B cell (primary cell): ENCODE measurements at regions not wholly inside any gene's neighbourhood (a gene's known extent, or its start where the extent isn't known, plus 50 kb on each side); places are given as distances from the start of the nearest gene placed in this dataset.

Experiments used
- ATAC-seq: fragments of 200-7000 bp; cut with Tn5 transposase; one replicate; pipeline ENCODE4 v1.10.0; 2021; ENCODE audit warnings: low read depth, mild to moderate bottlenecking, moderate number of reproducible peaks, moderate library complexity
- CTCF ChIA-PET: fragments of 350-600 bp; sonication (Branson Sonifier 250); formaldehyde crosslinking; loops from one replicate; lab custom pipeline; 2021; ENCODE audit warnings: antibody characterized with exemption, inconsistent platforms; lab: Charles Lee
- POLR2A ChIA-PET: fragments of 350-600 bp; sonication (Branson Sonifier 250); formaldehyde crosslinking; loops from one replicate; lab custom pipeline; 2021; ENCODE audit warnings: antibody characterized with exemption; lab: Charles Lee
- DNase-seq: peaks from one replicate; pipeline ENCODE4 v3.0.0; 2013
- H2AFZ ChIP-seq: 2 replicates; pipeline ENCODE4 v1.6.1; 2012; ENCODE audit warnings: mild to moderate bottlenecking, low read depth, low read length; ENCODE audit not compliant: insufficient read depth, poor library complexity, severe bottlenecking
- H3K27ac ChIP-seq, 2 donors: 1 replicate in 1 of 2; 2 replicates in 1 of 2; pipeline ENCODE4 v1.5.1; 2012 to 2013; ENCODE audit warnings: low read length in 2 of 2, mild to moderate bottlenecking in 2 of 2, moderate library complexity in 1 of 2
- H3K27me3 ChIP-seq, 4 experiments: fragments of 200-600 bp in 1 of 4; sonication (generic) in 1 of 4; replicated peaks in 1 of 4; 1 replicate in 2 of 4; 2 replicates in 2 of 4; pipeline versions ENCODE4 v1.6.1 to v1.7.0; 2013 to 2016; ENCODE audit warnings: low read length in 3 of 4, mild to moderate bottlenecking in 2 of 4, mixed read lengths in 1 of 4, moderate library complexity in 1 of 4; ENCODE audit not compliant: insufficient read depth in 4 of 4, control insufficient read depth in 3 of 4; ENCODE audit errors: control extremely low read depth in 1 of 4
- H3K36me3 ChIP-seq, 2 experiments: replicated peaks in 1 of 2; 1 replicate in 1 of 2; 2 replicates in 1 of 2; pipeline versions ENCODE4 v1.6.1 to v1.7.1; 2013; ENCODE audit warnings: low read length in 1 of 2; ENCODE audit not compliant: insufficient read depth in 2 of 2, control insufficient read depth in 1 of 2; ENCODE audit errors: control extremely low read depth in 1 of 2, extremely low read depth in 1 of 2
- H3K4me1 ChIP-seq, 2 donors: fragments of 200-600 bp in 1 of 2; sonication (generic) in 1 of 2; 1 replicate in 1 of 2; 2 replicates in 1 of 2; pipeline versions ENCODE4 v1.5.1 to v1.6.1; 2013 to 2017; ENCODE audit warnings: low read length in 2 of 2; ENCODE audit not compliant: control insufficient read depth in 2 of 2, insufficient read depth in 2 of 2
- H3K4me2 ChIP-seq: replicated peaks from 2 replicates; pipeline ENCODE3; 2012; ENCODE audit warnings: mild to moderate bottlenecking, low read depth, low read length; ENCODE audit not compliant: poor library complexity, severe bottlenecking
- H3K4me3 ChIP-seq, 5 experiments: fragments of 200-600 bp in 1 of 5; sonication (generic) in 1 of 5; 1 replicate in 3 of 5; 2 replicates in 2 of 5; pipeline versions ENCODE4 v1.5.1 to v1.7.0; 2011 to 2016; ENCODE audit warnings: low read length in 4 of 5, mild to moderate bottlenecking in 4 of 5, low read depth in 2 of 5, control low read depth in 1 of 5, moderate library complexity in 1 of 5; ENCODE audit not compliant: insufficient read depth in 1 of 5; ENCODE audit errors: control extremely low read depth in 1 of 5, extremely low read depth in 1 of 5
- H3K79me2 ChIP-seq: fragments of 200-600 bp; sonication (generic); one replicate; pipeline ENCODE4 v1.6.0; 2016; ENCODE audit warnings: low read length; ENCODE audit not compliant: control insufficient read depth, insufficient read depth
- H3K9ac ChIP-seq: fragments of 200-600 bp; sonication (generic); 2 replicates; pipeline ENCODE4 v1.6.1; 2017; ENCODE audit warnings: mild to moderate bottlenecking, low read length, moderate library complexity
- H3K9me3 ChIP-seq, 3 donors: one replicate each; pipeline versions ENCODE4 v1.6.1 to v1.7.1; 2013; ENCODE audit warnings: low read length in 2 of 3; ENCODE audit not compliant: control insufficient read depth in 2 of 3, insufficient read depth in 1 of 3; ENCODE audit errors: control extremely low read depth in 1 of 3
- H4K20me1 ChIP-seq: 2 replicates; pipeline ENCODE4 v1.6.0; 2012; ENCODE audit warnings: mild to moderate bottlenecking, low read length; ENCODE audit not compliant: insufficient read depth, control insufficient read depth, poor library complexity, severe bottlenecking
- H3K27ac Mint-ChIP-seq: one replicate; pipeline ENCODE4 v1.8.0; 2021; ENCODE audit warnings: mixed read lengths
- H3K27me3 Mint-ChIP-seq: one replicate; pipeline ENCODE4 v1.8.0; 2021; ENCODE audit warnings: mixed read lengths
- H3K4me1 Mint-ChIP-seq: one replicate; pipeline ENCODE4 v1.8.0; 2021; ENCODE audit warnings: mixed read lengths
- H3K4me3 Mint-ChIP-seq: one replicate; pipeline ENCODE4 v1.8.0; 2021; ENCODE audit warnings: mixed read lengths
- H3K9me3 Mint-ChIP-seq: one replicate; pipeline ENCODE4 v1.8.0; 2022; ENCODE audit warnings: mixed read lengths; ENCODE audit not compliant: insufficient read depth
- EZH2 ChIP-seq: IDR thresholded peaks from 2 replicates; pipeline ENCODE4 v1.6.1; 2012; ENCODE audit warnings: borderline replicate concordance, low read depth, mild to moderate bottlenecking, moderate library complexity, low read length; ENCODE audit not compliant: insufficient read depth, poor library complexity, severe bottlenecking
- WGBS: methylation state at CpG from one replicate; pipeline ENCODE4 v1.1.5; 2013; ENCODE audit warnings: missing lambda C conversion rate; ENCODE audit not compliant: insufficient coverage; 5-methylcytosine and 5-hydroxymethylcytosine counted together
- intact Hi-C: fragments of 100-400 bp; cut with micrococcal nuclease; formaldehyde crosslinking; loops from one replicate; pipeline ENCODE4 v1.10.0; 2022
- TF ChIP-seq, protein P1 (sequence below): fragments of 200-600 bp; IDR thresholded peaks from one replicate; pipeline ENCODE4 v1.8.0; 2022; ENCODE audit warnings: antibody characterized with exemption, mild to moderate bottlenecking

DNA sequence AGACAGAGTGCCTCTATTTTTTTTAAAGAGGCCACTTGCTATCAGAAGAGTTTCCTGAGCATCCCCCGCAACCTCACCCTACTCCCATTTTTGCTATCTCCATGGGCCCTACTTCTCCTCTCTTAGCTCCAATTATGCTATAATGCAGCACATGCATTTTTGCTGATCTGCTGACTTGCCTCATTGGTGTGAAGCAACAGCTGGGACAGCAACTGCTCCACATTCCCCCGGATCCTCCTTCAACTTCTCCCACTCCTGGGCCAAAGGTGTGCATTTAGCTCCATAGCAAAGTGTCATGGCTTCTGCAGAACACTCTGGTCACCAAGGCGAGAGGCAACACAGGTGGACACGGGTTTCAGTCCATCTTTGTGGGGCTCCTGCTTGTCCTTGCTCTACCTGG lies 56.7 kb upstream of the USP29 start:
- Histone ChIP-seq H3K9ac (no peak overlapping the region), H3K4me3 (no peak overlapping the region), H2AFZ (no peak overlapping the region), H3K4me2 (no peak overlapping the region), H3K27ac (no peak overlapping the region), H3K27me3 (peaks cover 0 to 3% (median 0%) of the 10 kb centered on the region in 4 experiments), H3K4me1 (no peaks in the 10 kb centered on the region), H3K79me2 (no peaks in the 10 kb centered on the region), H4K20me1 (no peaks in the 10 kb centered on the region), H3K36me3 (no peaks in the 10 kb centered on the region), H3K9me3 (peaks cover 0 to 41% (median 0%) of the 10 kb centered on the region in 3 donors)
- no peaks in the 10 kb centered on the region for H3K4me1 Mint-ChIP-seq
- intact Hi-C loops = no loop called here
- H3K27ac Mint-ChIP-seq = no peak overlapping the region
- H3K9me3 Mint-ChIP-seq = peaks cover 12% of the 10 kb centered on the region
- ChIA-PET CTCF (no interaction called here), POLR2A (no interaction called here)
- DNase-seq (no peak), ATAC-seq (no peak)
- 80% methylated on average over 4 of the region's 4 CpGs for WGBS
- no peak for TF ChIP-seq EZH2
- TF ChIP-seq, protein P1, sequence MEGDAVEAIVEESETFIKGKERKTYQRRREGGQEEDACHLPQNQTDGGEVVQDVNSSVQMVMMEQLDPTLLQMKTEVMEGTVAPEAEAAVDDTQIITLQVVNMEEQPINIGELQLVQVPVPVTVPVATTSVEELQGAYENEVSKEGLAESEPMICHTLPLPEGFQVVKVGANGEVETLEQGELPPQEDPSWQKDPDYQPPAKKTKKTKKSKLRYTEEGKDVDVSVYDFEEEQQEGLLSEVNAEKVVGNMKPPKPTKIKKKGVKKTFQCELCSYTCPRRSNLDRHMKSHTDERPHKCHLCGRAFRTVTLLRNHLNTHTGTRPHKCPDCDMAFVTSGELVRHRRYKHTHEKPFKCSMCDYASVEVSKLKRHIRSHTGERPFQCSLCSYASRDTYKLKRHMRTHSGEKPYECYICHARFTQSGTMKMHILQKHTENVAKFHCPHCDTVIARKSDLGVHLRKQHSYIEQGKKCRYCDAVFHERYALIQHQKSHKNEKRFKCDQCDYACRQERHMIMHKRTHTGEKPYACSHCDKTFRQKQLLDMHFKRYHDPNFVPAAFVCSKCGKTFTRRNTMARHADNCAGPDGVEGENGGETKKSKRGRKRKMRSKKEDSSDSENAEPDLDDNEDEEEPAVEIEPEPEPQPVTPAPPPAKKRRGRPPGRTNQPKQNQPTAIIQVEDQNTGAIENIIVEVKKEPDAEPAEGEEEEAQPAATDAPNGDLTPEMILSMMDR = no peak
- H3K27me3 Mint-ChIP-seq = no peaks in the 10 kb centered on the region
- no peak overlapping the region for H3K4me3 Mint-ChIP-seq

DNA sequence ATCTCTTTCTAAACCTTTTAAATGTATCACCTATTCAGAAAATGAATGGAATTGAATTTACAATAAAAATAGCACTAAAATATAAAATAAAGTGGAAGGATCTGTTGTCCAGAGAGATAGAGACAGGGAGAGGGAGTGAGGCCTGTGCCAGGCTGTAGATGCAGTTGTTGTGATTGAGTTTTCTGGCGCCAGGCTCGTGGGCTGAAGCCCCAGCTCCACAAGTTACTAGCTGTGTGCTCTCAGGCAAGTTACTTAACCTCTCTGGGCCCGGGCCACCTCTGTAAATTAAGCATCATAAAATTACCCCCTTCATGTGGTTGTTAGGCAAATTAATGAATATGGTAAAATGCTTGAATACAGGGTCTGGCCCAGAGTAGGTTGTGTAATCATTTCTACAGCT lies 52.3 kb upstream of the USP29 start:
- Histone ChIP-seq H2AFZ (no peak overlapping the region), H3K27me3 (no peaks in the 10 kb centered on the region), H3K9ac (no peak overlapping the region), H3K4me1 (no peaks in the 10 kb centered on the region), H3K36me3 (no peaks in the 10 kb centered on the region), H4K20me1 (no peaks in the 10 kb centered on the region), H3K9me3 (peaks cover 0 to 65% (median 3%) of the 10 kb centered on the region in 3 donors), H3K79me2 (no peaks in the 10 kb centered on the region), H3K4me2 (no peak overlapping the region), H3K4me3 (no peak overlapping the region), H3K27ac (no peak overlapping the region)
- DNase-seq (no peak), ATAC-seq (no peak)
- intact Hi-C loops = no loop called here
- H3K27me3 Mint-ChIP-seq = no peaks in the 10 kb centered on the region
- no peak overlapping the region for H3K4me3 Mint-ChIP-seq
- TF ChIP-seq, protein P1 = no peak
- TF ChIP-seq EZH2 = no peak
- CTCF ChIA-PET = no interaction called here
- no peak overlapping the region for H3K27ac Mint-ChIP-seq
- POLR2A ChIA-PET = no interaction called here
- WGBS = no CpG with 5 or more reads among the region's 3 CpGs
- H3K4me1 Mint-ChIP-seq = no peaks in the 10 kb centered on the region
- H3K9me3 Mint-ChIP-seq = peaks cover 6% of the 10 kb centered on the region
